Right cardiac atrium (tissue), 5 donors: ENCODE measurements at regions not wholly inside any gene's neighbourhood (a gene's known extent, or its start where the extent isn't known, plus 50 kb on each side); places are given as distances from the start of the nearest gene placed in this dataset.
"Not testable (repeated sequence)": the region's sequence is repeated elsewhere in the genome, so short reads cannot be mapped to it uniquely, and the experiment has no call there.

Experiments
- ATAC-seq, 2 donors: fragments of 200-7000 bp; cut with Tn5 transposase; one replicate each; pipeline versions ENCODE4 v1.8.0 to v1.9.1; 2020; ENCODE audit warnings: moderate library complexity in 2 of 2, mild to moderate bottlenecking in 1 of 2
- DNase-seq, 3 donors: peaks; one replicate each; pipeline ENCODE4 v3.0.0-alpha.2; 2020
- H3K27ac ChIP-seq: one replicate; pipeline ENCODE4 v1.5.1; 2013; ENCODE audit warnings: mild to moderate bottlenecking, low read length, control low read depth, moderate library complexity
- H3K27me3 ChIP-seq: one replicate; pipeline ENCODE4 v1.6.1; 2013; ENCODE audit not compliant: control insufficient read depth, insufficient read depth
- H3K4me1 ChIP-seq: one replicate; pipeline ENCODE4 v1.6.1; 2013; ENCODE audit warnings: low read length; ENCODE audit not compliant: control insufficient read depth, insufficient read depth
- H3K4me3 ChIP-seq: one replicate; pipeline ENCODE4 v1.5.1; 2013; ENCODE audit warnings: low read length, control low read depth
- H3K9me3 ChIP-seq: one replicate; pipeline ENCODE4 v1.6.1; 2013; ENCODE audit warnings: low read length; ENCODE audit not compliant: control insufficient read depth
- WGBS: extraction: QIAGEN DNeasy Blood & Tissue Kit; methylation state at CpG from one replicate; pipeline ENCODE4 v1.1.7; 2013; 5-methylcytosine and 5-hydroxymethylcytosine counted together
- intact Hi-C, 4 donors: fragments of 100-400 bp; cut with DNase I; formaldehyde crosslinking; loops; one replicate each; pipeline versions ENCODE4 v1.11.0 to v1.14.0; 2022 to 2023
- donor health status: healthy with polysubstance abuse.
- donor health status: DM: no; HTN: yes; CAD: no.
- donor health status: DM: no; HTN: no; CAD: no.
- donor health status: DM: no; HTN: yes; CAD: no; lungs with severe emphysema.
- donor health status: DM: yes; HTN: yes; CAD: no.

- DNase-seq, H3K27me3 ChIP-seq, ATAC-seq, H3K27ac ChIP-seq, H3K4me1 ChIP-seq, intact Hi-C loops, H3K9me3 ChIP-seq, H3K4me3 ChIP-seq: not testable (repeated sequence)
- 50% methylated on average over 6 of the region's 6 CpGs for WGBS
Observed at GRCh38 chr1:70751676-70752287, 295.8 kb downstream of the PTGER3 start.

GRCh38 chr1:70754701-70755100, 292.9 kb downstream of the PTGER3 start:
- H3K9me3 ChIP-seq: no peaks in the 10 kb centered on the region
- intact Hi-C loops: no loop called here
- DNase-seq (no peak), ATAC-seq (no peak)
- no peak overlapping the region for H3K4me3 ChIP-seq
- H3K27me3 ChIP-seq: no peaks in the 10 kb centered on the region
- H3K27ac ChIP-seq: no peak overlapping the region
- 72% methylated on average over 4 of the region's 4 CpGs for WGBS
- no peaks in the 10 kb centered on the region for H3K4me1 ChIP-seq

GRCh38 chr1:70760154-70760553, 287.5 kb downstream of the PTGER3 start:
- Histone ChIP-seq H3K4me1 (no peaks in the 10 kb centered on the region), H3K27me3 (no peaks in the 10 kb centered on the region), H3K9me3 (no peaks in the 10 kb centered on the region), H3K4me3 (no peak overlapping the region), H3K27ac (no peak overlapping the region)
- DNase-seq (no peak), ATAC-seq (no peak)
- 60% methylated on average over 2 of the region's 2 CpGs for WGBS
- intact Hi-C loops: no loop called here

- H3K27ac ChIP-seq: no peak overlapping the region
- no peaks in the 10 kb centered on the region for H3K27me3 ChIP-seq
- no peaks in the 10 kb centered on the region for H3K4me1 ChIP-seq
- intact Hi-C loops: no loop called here
- no peak overlapping the region for H3K4me3 ChIP-seq
- 78% methylated on average over 2 of the region's 2 CpGs for WGBS
- DNase-seq (no peak), ATAC-seq (no peak)
- H3K9me3 ChIP-seq: no peaks in the 10 kb centered on the region
Observed at GRCh38 chr1:70762386-70762785, 285.2 kb downstream of the PTGER3 start.

GRCh38 chr1:70764747-70765146, 282.9 kb downstream of the PTGER3 start:
- WGBS: 40% methylated on average over 2 of the region's 2 CpGs
- H3K9me3 ChIP-seq: no peaks in the 10 kb centered on the region
- intact Hi-C loops: no loop called here
- H3K27me3 ChIP-seq: no peaks in the 10 kb centered on the region
- H3K4me1 ChIP-seq: no peaks in the 10 kb centered on the region
- DNase-seq: no peak
- no peak overlapping the region for H3K27ac ChIP-seq
- ATAC-seq: no peak
- no peak overlapping the region for H3K4me3 ChIP-seq

- no peaks in the 10 kb centered on the region for H3K4me1 ChIP-seq
- no peaks in the 10 kb centered on the region for H3K9me3 ChIP-seq
- ATAC-seq (no peak), DNase-seq (no peak)
- H3K27ac ChIP-seq: no peak overlapping the region
- H3K27me3 ChIP-seq: no peaks in the 10 kb centered on the region
- intact Hi-C loops: no loop called here
- no peak overlapping the region for H3K4me3 ChIP-seq
Observed at GRCh38 chr1:70767377-70767776, 280.2 kb downstream of the PTGER3 start.

GRCh38 chr1:70768216-70768615, 279.4 kb downstream of the PTGER3 start:
- Histone ChIP-seq H3K4me1 (no peaks in the 10 kb centered on the region), H3K27me3 (no peaks in the 10 kb centered on the region), H3K27ac (no peak overlapping the region), H3K4me3 (no peak overlapping the region), H3K9me3 (no peaks in the 10 kb centered on the region)
- DNase-seq: no peak
- intact Hi-C loops: no loop called here
- ATAC-seq: no peak
- WGBS: 67% methylated on average over 1 of the region's 1 CpG

- Histone ChIP-seq H3K27me3 (no peaks in the 10 kb centered on the region), H3K9me3 (no peaks in the 10 kb centered on the region), H3K27ac (no peak overlapping the region), H3K4me1 (no peaks in the 10 kb centered on the region), H3K4me3 (no peak overlapping the region)
- DNase-seq (no peak), ATAC-seq (no peak)
- intact Hi-C loops: no loop called here
- 82% methylated on average over 2 of the region's 2 CpGs for WGBS
Observed at GRCh38 chr1:70778056-70778762, 269.4 kb downstream of the PTGER3 start.

GRCh38 chr1:70778934-70779333, 268.7 kb downstream of the PTGER3 start:
- DNase-seq: no peak
- no peak for ATAC-seq
- intact Hi-C loops: no loop called here
- Histone ChIP-seq H3K4me1 (no peaks in the 10 kb centered on the region), H3K9me3 (no peaks in the 10 kb centered on the region), H3K4me3 (no peak overlapping the region), H3K27ac (no peak overlapping the region), H3K27me3 (no peaks in the 10 kb centered on the region)
- WGBS: 79% methylated on average over 1 of the region's 1 CpG

GRCh38 chr1:70779571-70779970, 268.0 kb downstream of the PTGER3 start:
- Histone ChIP-seq H3K4me1 (no peaks in the 10 kb centered on the region), H3K9me3 (no peaks in the 10 kb centered on the region), H3K27ac (no peak overlapping the region), H3K4me3 (no peak overlapping the region), H3K27me3 (no peaks in the 10 kb centered on the region)
- no peak for ATAC-seq
- intact Hi-C loops: no loop called here
- WGBS: 61% methylated on average over 3 of the region's 3 CpGs
- DNase-seq: no peak

GRCh38 chr1:70785287-70785686, 262.3 kb downstream of the PTGER3 start:
- H3K27ac ChIP-seq: no peak overlapping the region
- H3K4me3 ChIP-seq: no peak overlapping the region
- no peaks in the 10 kb centered on the region for H3K27me3 ChIP-seq
- H3K9me3 ChIP-seq: no peaks in the 10 kb centered on the region
- DNase-seq (no peak), ATAC-seq (no peak)
- no peaks in the 10 kb centered on the region for H3K4me1 ChIP-seq
- intact Hi-C loops: no loop called here
- 74% methylated on average over 1 of the region's 1 CpG for WGBS
